Kidney (tissue), 13 donors: ENCODE measurements at regions not wholly inside any gene's neighbourhood (a gene's known extent, or its start where the extent isn't known, plus 50 kb on each side); places are given as distances from the start of the nearest gene placed in this dataset.
"Not testable (repeated sequence)": the region's sequence is repeated elsewhere in the genome, so short reads cannot be mapped to it uniquely, and the experiment has no call there.

Experiments
- DNase-seq, 5 donors: peaks; one replicate each; pipeline ENCODE4 v3.0.0-alpha.2; 2013 to 2020
- FAIRE-seq: peaks from 2 replicates; lab custom pipeline; 2012; peaks lifted over from hg19 to GRCh38; lab: Jason Lieb, UNC
- H3K27ac ChIP-seq, 2 donors: one replicate each; pipeline ENCODE4 v1.7.0; 2013; ENCODE audit warnings: low read depth in 2 of 2, low read length in 2 of 2, inconsistent platforms in 1 of 2
- H3K27me3 ChIP-seq: one replicate; pipeline ENCODE4 v1.7.1; 2013; ENCODE audit warnings: low read length, inconsistent platforms; ENCODE audit not compliant: control insufficient read depth, insufficient read depth
- H3K36me3 ChIP-seq, 3 donors: one replicate each; pipeline versions ENCODE4 v1.7.0 to v1.7.1; 2013; ENCODE audit warnings: low read length in 3 of 3, control low read depth in 1 of 3, inconsistent platforms in 1 of 3; ENCODE audit not compliant: insufficient read depth in 3 of 3, control insufficient read depth in 2 of 3
- H3K4me1 ChIP-seq, 3 donors: one replicate each; pipeline versions ENCODE4 v1.7.0 to v1.7.1; 2013; ENCODE audit warnings: low read length in 3 of 3, inconsistent platforms in 1 of 3, low read depth in 1 of 3; ENCODE audit not compliant: control insufficient read depth in 2 of 3, insufficient read depth in 2 of 3
- H3K4me3 ChIP-seq, 3 donors: one replicate each; pipeline versions ENCODE4 v1.7.0 to v1.8.1; 2013; ENCODE audit warnings: low read length in 3 of 3, control low read depth in 1 of 3, inconsistent platforms in 1 of 3
- H3K9ac ChIP-seq, 3 donors: one replicate each; pipeline versions ENCODE4 v1.7.0 to v1.7.1; 2013; ENCODE audit warnings: low read length in 3 of 3, control low read depth in 1 of 3, inconsistent platforms in 1 of 3
- H3K9me3 ChIP-seq, 3 donors: one replicate each; pipeline versions ENCODE4 v1.7.0 to v1.7.1; 2013; ENCODE audit warnings: low read length in 3 of 3, control low read depth in 1 of 3, inconsistent platforms in 1 of 3; ENCODE audit not compliant: control insufficient read depth in 2 of 3, insufficient read depth in 1 of 3
- intact Hi-C: fragments of 100-400 bp; cut with DNase I; formaldehyde crosslinking; loops from one replicate; pipeline ENCODE4 v1.11.1; 2022
- TF ChIP-seq, protein P1 (sequence below): IDR thresholded peaks from 3 replicates; pipeline ENCODE4 v1.5.1; 2012; ENCODE audit warnings: mild to moderate bottlenecking, moderate library complexity, borderline replicate concordance; ENCODE audit not compliant: insufficient read depth; ENCODE audit errors: extremely low read depth
- donor health status: control.
- donor health status: control.
- donor health status: control.
- donor health status: control.
- donor health status: control.
- donor health status: DM: yes; HTN: yes; CAD: no.
- donor health status: Normal renal cell carcinoma (clear cell type).

DNA sequence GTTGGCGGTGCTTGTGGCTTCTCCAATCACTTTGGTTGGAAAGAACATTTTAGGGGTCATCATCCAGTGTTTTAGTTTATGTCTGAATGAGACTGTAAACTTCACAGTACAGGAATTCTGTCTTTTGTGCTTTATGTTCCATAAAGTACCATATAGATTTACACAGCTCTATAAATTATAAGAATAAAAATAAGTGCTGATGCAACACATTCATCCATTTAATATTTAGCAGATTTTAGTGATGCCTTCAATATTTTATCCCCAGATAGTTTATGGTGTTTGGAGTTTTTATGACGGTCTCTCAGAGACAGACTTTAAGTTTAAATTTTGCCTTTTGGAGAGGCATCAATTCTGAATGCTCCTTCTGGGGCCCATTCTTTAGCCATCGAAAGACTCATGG, 385.2 kb downstream of the ATP23 start:
- no peak overlapping the region for H3K9ac ChIP-seq
- intact Hi-C loops = no loop called here
- DNase-seq = no peak

DNA sequence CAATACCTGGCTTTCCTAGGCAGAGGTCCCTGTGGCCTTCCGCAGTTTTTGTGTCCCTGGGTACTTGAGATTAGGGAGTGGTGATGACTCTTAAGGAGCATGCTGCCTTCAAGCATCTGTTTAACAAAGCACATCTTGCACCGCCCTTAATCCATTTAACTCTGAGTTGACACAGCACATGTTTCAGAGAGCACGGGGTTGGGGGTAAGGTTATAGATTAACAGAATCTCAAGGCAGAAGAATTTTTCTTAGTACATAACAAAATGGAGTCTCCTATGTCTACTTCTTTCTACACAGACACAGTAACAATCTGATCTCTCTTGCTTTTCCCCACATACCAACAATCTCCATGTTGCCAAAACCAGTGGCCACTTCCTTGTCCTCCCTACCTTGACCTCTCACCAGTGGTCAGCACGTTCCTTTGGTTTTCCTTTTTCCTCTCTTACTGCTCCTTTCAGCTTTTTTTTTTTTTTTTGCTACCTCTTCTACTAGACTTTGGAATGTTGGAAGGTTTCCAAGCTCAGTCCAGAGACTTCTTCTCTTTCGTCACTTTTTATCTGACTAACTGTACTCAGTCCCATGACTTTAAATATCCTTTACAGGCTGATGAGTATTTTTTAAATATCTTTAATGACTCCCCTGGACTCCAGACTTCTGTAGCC, 395.3 kb downstream of the ATP23 start:
- H3K4me1 ChIP-seq, FAIRE-seq, H3K9me3 ChIP-seq, H3K36me3 ChIP-seq, H3K27me3 ChIP-seq, intact Hi-C loops, H3K4me3 ChIP-seq, H3K9ac ChIP-seq: not testable (repeated sequence)
- DNase-seq = peak in 2 of 5 donors; percentile 29 to 67
- peak overlapping the region; percentile 4 to 45 for H3K27ac ChIP-seq

More for the DNA sequence above, 385.2 kb downstream of the ATP23 start:
- Histone ChIP-seq H3K36me3 (no peaks in the 10 kb centered on the region), H3K27ac (no peak overlapping the region), H3K9me3 (no peaks in the 10 kb centered on the region), H3K27me3 (no peaks in the 10 kb centered on the region), H3K4me3 (no peak overlapping the region), H3K4me1 (no peaks in the 10 kb centered on the region)
- no peak for FAIRE-seq
- TF ChIP-seq, protein P1, sequence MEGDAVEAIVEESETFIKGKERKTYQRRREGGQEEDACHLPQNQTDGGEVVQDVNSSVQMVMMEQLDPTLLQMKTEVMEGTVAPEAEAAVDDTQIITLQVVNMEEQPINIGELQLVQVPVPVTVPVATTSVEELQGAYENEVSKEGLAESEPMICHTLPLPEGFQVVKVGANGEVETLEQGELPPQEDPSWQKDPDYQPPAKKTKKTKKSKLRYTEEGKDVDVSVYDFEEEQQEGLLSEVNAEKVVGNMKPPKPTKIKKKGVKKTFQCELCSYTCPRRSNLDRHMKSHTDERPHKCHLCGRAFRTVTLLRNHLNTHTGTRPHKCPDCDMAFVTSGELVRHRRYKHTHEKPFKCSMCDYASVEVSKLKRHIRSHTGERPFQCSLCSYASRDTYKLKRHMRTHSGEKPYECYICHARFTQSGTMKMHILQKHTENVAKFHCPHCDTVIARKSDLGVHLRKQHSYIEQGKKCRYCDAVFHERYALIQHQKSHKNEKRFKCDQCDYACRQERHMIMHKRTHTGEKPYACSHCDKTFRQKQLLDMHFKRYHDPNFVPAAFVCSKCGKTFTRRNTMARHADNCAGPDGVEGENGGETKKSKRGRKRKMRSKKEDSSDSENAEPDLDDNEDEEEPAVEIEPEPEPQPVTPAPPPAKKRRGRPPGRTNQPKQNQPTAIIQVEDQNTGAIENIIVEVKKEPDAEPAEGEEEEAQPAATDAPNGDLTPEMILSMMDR = no peak

DNA sequence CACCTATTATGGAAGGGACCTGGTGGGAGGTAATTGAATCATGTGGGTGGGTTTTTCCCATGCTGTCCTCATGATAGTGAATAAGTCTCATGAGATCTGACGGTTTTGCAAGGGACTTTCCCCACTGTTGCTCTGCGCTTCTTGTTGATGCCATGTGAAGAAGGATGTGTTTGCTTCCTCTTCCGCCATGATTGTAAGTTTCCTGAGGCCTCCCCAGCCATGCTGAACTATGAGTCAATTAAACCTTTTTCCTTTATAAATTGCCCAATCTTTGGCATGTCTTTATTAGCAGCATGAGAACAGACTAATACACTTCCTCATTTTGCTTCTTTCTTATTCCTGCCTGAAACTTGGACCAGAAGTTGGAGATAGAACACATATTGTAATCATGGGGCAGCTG, 396.2 kb downstream of the ATP23 start:
- H3K4me3 ChIP-seq, H3K9ac ChIP-seq, H3K27me3 ChIP-seq, DNase-seq, H3K4me1 ChIP-seq, intact Hi-C loops, H3K9me3 ChIP-seq, H3K36me3 ChIP-seq, FAIRE-seq: not testable (repeated sequence)
- peak overlapping the region; percentile 4 to 45 for H3K27ac ChIP-seq

DNA sequence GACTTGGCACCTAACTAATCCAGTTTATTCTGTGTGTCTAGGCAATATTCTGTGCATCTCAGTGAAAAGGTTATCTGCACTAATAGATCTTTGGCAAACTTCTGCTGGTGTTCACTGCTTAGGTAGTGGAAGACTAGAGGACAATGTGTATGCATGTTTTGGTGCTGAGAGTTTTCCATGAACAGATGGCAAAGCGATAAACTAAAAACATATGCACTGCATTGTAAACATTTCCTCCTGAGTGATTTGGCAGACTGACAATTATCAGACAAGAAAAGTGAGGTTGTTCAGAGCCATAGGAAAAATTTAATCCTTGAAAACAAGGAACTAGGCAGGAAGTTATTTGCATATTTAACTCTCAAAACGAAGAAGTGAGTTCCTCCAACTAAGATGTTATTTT, 400.4 kb downstream of the ATP23 start:
- DNase-seq = peak in 2 of 5 donors; percentile 13 to 51
- Histone ChIP-seq H3K27ac (no peak overlapping the region), H3K4me1 (peaks cover 0 to 2% (median 0%) of the 10 kb centered on the region in 3 donors), H3K9ac (no peak overlapping the region), H3K27me3 (no peaks in the 10 kb centered on the region), H3K36me3 (no peaks in the 10 kb centered on the region), H3K4me3 (no peak overlapping the region), H3K9me3 (no peaks in the 10 kb centered on the region)
- TF ChIP-seq, protein P1 = no peak
- no peak for FAIRE-seq
- intact Hi-C loops = no loop called here
